HCT116 (cell line): ENCODE measurements at regions not wholly inside any gene's neighbourhood (a gene's known extent, or its start where the extent isn't known, plus 50 kb on each side); places are given as distances from the start of the nearest gene placed in this dataset.
A peak's percentile ranks its signal among the peaks of the same experiment; 100 is the strongest.

ENCODE experiments used
- ATAC-seq: fragments of 200-7000 bp; cut with Tn5 transposase; 2 replicates; pipeline ENCODE4 v1.9.1; 2020; ENCODE audit warnings: mild to moderate bottlenecking, moderate library complexity
- BruUV-seq: library from RNA; stranded (reverse); fragments of 400-500 nt; replicated peaks from 2 replicates; lab custom pipeline; 2021; lab: Mats Ljungman, UMichigan
- CTCF ChIA-PET: fragments of 300-600 bp; sonication (Branson Sonifier 250); formaldehyde crosslinking; loops from one replicate; lab custom pipeline; 2021; ENCODE audit warnings: antibody characterized with exemption; lab: Charles Lee
- POLR2A ChIA-PET: fragments of 300-600, 350-600 bp; sonication (Branson Sonifier 250); formaldehyde crosslinking; loops from one replicate; lab custom pipeline; 2021; ENCODE audit warnings: antibody characterized with exemption; lab: Charles Lee
- RAD21 ChIA-PET, 2 experiments: fragments of 300-600 bp; sonication (Branson Sonifier 250); formaldehyde crosslinking; loops; one replicate each; lab custom pipeline; 2023; ENCODE audit warnings: low total read pairs in 2 of 2; ENCODE audit not compliant: uncharacterized antibody in 2 of 2, unreplicated experiment in 2 of 2, low non-redundant PET in 1 of 2; lab: Charles Lee
- DNase-seq: peaks from one replicate; pipeline ENCODE4 v3.0.0-alpha.2; 2010; ENCODE audit warnings: low read depth, low spot score
- H2AFZ ChIP-seq: fragments of 200-600 bp; shearing (Covaris generic), sonication (generic); 2 replicates; pipeline ENCODE4 v1.6.1; 2017; ENCODE audit warnings: low read depth, mixed run types, mixed read lengths, antibody characterized with exemption, low read length; ENCODE audit not compliant: poor library complexity, severe bottlenecking
- H3K27ac ChIP-seq: 2 replicates; pipeline ENCODE4 v1.5.1; 2012; ENCODE audit warnings: low read depth, low read length
- H3K27me3 ChIP-seq: fragments of 200-600 bp; sonication (generic); 2 replicates; pipeline ENCODE4 v1.6.1; 2016; ENCODE audit warnings: mixed run types, low read length, mixed read lengths; ENCODE audit not compliant: insufficient read depth
- H3K36me3 ChIP-seq, 2 experiments: fragments of 200-500 bp in 1 of 2; fragments of 200-600 bp in 1 of 2; sonication (Bioruptor generic) in 1 of 2; sonication (generic) in 1 of 2; 2 replicates each; pipeline versions ENCODE4 v1.5.1 to v1.6.1; 2014 to 2016; ENCODE audit warnings: low read length in 2 of 2, inconsistent platforms in 1 of 2, mixed read lengths in 1 of 2, mixed run types in 1 of 2; ENCODE audit not compliant: insufficient read depth in 2 of 2, control insufficient read depth in 1 of 2
- H3K4me1 ChIP-seq, 2 experiments: fragments of 200-600 bp in 1 of 2; sonication (generic) in 1 of 2; 2 replicates each; pipeline versions ENCODE4 v1.5.1 to v1.6.1; 2012 to 2017; ENCODE audit warnings: low read length in 2 of 2, inconsistent platforms in 1 of 2, mild to moderate bottlenecking in 1 of 2, mixed read lengths in 1 of 2, mixed run types in 1 of 2, moderate library complexity in 1 of 2; ENCODE audit not compliant: insufficient read depth in 2 of 2, control insufficient read depth in 1 of 2
- H3K4me2 ChIP-seq: fragments of 200-600 bp; sonication (generic); 2 replicates; pipeline ENCODE4 v1.6.1; 2017; ENCODE audit warnings: mixed run types, low read length, mixed read lengths
- H3K4me3 ChIP-seq, 2 experiments: fragments of 200-600 bp in 1 of 2; sonication (generic) in 1 of 2; replicated peaks in 1 of 2; 2 replicates each; pipeline ENCODE4 v1.5.1; 2011 to 2016; ENCODE audit warnings: low read length in 2 of 2, control low read depth in 1 of 2, low read depth in 1 of 2, mild to moderate bottlenecking in 1 of 2, mixed read lengths in 1 of 2, mixed run types in 1 of 2
- H3K79me2 ChIP-seq: fragments of 200-600 bp; sonication (generic); 2 replicates; pipeline ENCODE4 v1.6.1; 2017; ENCODE audit warnings: mild to moderate bottlenecking, mixed run types, low read length, moderate library complexity, mixed read lengths; ENCODE audit not compliant: insufficient read depth
- H3K9ac ChIP-seq: fragments of 200-600 bp; sonication (generic); 2 replicates; pipeline ENCODE4 v1.6.1; 2016; ENCODE audit warnings: low read length, mixed read lengths
- H3K9me2 ChIP-seq: fragments of 200-600 bp; sonication (generic), shearing (Covaris generic); 2 replicates; pipeline ENCODE4 v1.6.1; 2017; ENCODE audit warnings: mixed run types, mild to moderate bottlenecking, moderate library complexity; ENCODE audit not compliant: insufficient read depth
- H3K9me3 ChIP-seq, 2 experiments: fragments of 200-500 bp in 1 of 2; fragments of 200-600 bp in 1 of 2; sonication (Bioruptor generic) in 1 of 2; sonication (generic) in 1 of 2; 2 replicates each; pipeline ENCODE4 v1.6.1; 2014 to 2017; ENCODE audit warnings: low read length in 2 of 2, mixed read lengths in 2 of 2, inconsistent platforms in 1 of 2, low read depth in 1 of 2, mild to moderate bottlenecking in 1 of 2, mixed run types in 1 of 2, moderate library complexity in 1 of 2; ENCODE audit not compliant: control insufficient read depth in 1 of 2, insufficient read depth in 1 of 2
- H4K20me1 ChIP-seq: fragments of 200-600 bp; sonication (generic), shearing (Covaris generic); 2 replicates; pipeline ENCODE4 v1.6.1; 2017; ENCODE audit warnings: mixed run types, mild to moderate bottlenecking, moderate library complexity; ENCODE audit not compliant: insufficient read depth
- ATF3 ChIP-seq: IDR thresholded peaks from 2 replicates; pipeline ENCODE4 v1.6.1; 2012
- CBX3 ChIP-seq: IDR thresholded peaks from 2 replicates; pipeline ENCODE4 v1.6.1; 2012; ENCODE audit warnings: low read depth
- EGR1 ChIP-seq: IDR thresholded peaks from 2 replicates; pipeline ENCODE4 v1.6.1; 2012; ENCODE audit warnings: low read depth
- JUND ChIP-seq: IDR thresholded peaks from 2 replicates; pipeline ENCODE4 v1.6.1; 2012
- POLR2A ChIP-seq: IDR thresholded peaks from 2 replicates; pipeline ENCODE4 v1.7.0; 2011; ENCODE audit warnings: borderline replicate concordance; ENCODE audit not compliant: insufficient read depth, insufficient read length; ENCODE audit errors: extremely low read depth
- RAD21 ChIP-seq: IDR thresholded peaks from 2 replicates; pipeline ENCODE4 v1.6.1; 2012; ENCODE audit warnings: low read depth, mild to moderate bottlenecking
- REST ChIP-seq: IDR thresholded peaks from 2 replicates; pipeline ENCODE4 v1.6.1; 2012; ENCODE audit warnings: low read depth
- SIN3A ChIP-seq: IDR thresholded peaks from 2 replicates; pipeline ENCODE4 v1.6.1; 2012; ENCODE audit warnings: low read depth
- TCF7L2 ChIP-seq: IDR thresholded peaks from 2 replicates; pipeline ENCODE4 v1.7.0; 2011; ENCODE audit warnings: borderline replicate concordance, inconsistent platforms; ENCODE audit not compliant: insufficient read depth, insufficient read length; ENCODE audit errors: extremely low read depth
- YY1 ChIP-seq: IDR thresholded peaks from 2 replicates; pipeline ENCODE4 v1.6.1; 2011; ENCODE audit warnings: low read length, low read depth, moderate library complexity, mild to moderate bottlenecking; ENCODE audit not compliant: insufficient replicate concordance; ENCODE audit errors: extremely low read depth
- ZBTB33 ChIP-seq: IDR thresholded peaks from 2 replicates; pipeline ENCODE4 v1.6.1; 2011; ENCODE audit warnings: mild to moderate bottlenecking, low read length, moderate library complexity; ENCODE audit not compliant: insufficient replicate concordance; ENCODE audit errors: extremely low read depth
- ZFX ChIP-seq: fragments of 450-650 bp; IDR thresholded peaks from 2 replicates; pipeline ENCODE4 v1.6.1; 2017
- ZNF274 ChIP-seq: fragments of 200-500 bp; sonication (Bioruptor generic); IDR thresholded peaks from 2 replicates; pipeline ENCODE4 v1.6.1; 2014; ENCODE audit warnings: mild to moderate bottlenecking, low read depth, low read length, inconsistent platforms
- intact Hi-C: fragments of 100-400 bp; cut with micrococcal nuclease; formaldehyde crosslinking; loops from 2 replicates; pipeline ENCODE4 v1.10.0; 2022

DNA sequence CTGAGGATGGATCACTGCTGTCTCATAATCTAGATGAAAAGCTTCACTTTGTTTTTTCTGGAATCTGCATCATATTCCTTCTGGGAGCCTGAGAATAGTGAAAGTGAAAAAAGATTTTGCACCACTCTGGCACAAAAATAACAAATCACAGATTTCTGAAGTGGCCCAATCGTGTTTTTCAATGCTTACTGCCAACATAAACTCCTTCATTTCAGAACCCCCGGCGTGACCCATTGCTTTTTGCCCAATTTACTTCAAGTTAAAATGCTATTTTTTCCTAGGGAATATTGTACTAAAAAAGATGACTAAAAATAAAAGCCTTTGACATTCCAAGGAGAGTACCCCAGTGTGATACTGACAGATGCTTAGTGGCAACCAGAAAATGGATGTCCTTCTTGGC, 53.7 kb upstream of the ANK3 start:
- POLR2A ChIA-PET = no interaction called here
- H3K4me3 ChIP-seq = no peak overlapping the region
- RAD21 ChIA-PET = no interaction called here
- TF ChIP-seq EGR1 (no peak), SIN3A (no peak), ZFX (no peak), ZNF274 (no peak), CBX3 (no peak), ATF3 (no peak), ZBTB33 (no peak)
- TF ChIP-seq, all 23 proteins: peak for 0
- Histone ChIP-seq H3K9ac (no peak overlapping the region), H4K20me1 (no peaks in the 10 kb centered on the region), H3K79me2 (no peaks in the 10 kb centered on the region), H3K27me3 (no peaks in the 10 kb centered on the region), H3K4me2 (no peak overlapping the region), H3K9me2 (no peaks in the 10 kb centered on the region), H3K27ac (no peak overlapping the region), H2AFZ (no peak overlapping the region), H3K36me3 (no peaks in the 10 kb centered on the region), H3K4me1 (no peaks in the 10 kb centered on the region; a peak in 1 of 4 replicates), H3K9me3 (no peaks in the 10 kb centered on the region)
- ATAC-seq = no peak
- no TSS peak for BruUV-seq
- intact Hi-C loops = loop anchor here (10.0 kb wide), 1 partner anchor 841 kb away; no protein-coding TSS in a partner anchor
- CTCF ChIA-PET = interaction anchor here (0.9 to 4.9 kb wide), 3 partner anchors 192 to 325 kb away, joined by 3 to 33 read pairs (median 11); no protein-coding TSS in a partner anchor
- no peak for DNase-seq

GRCh38 chr10:60441515-60441914, 51.8 kb upstream of the ANK3 start:
- H3K27me3 ChIP-seq = no peaks in the 10 kb centered on the region
- H3K79me2 ChIP-seq = no peaks in the 10 kb centered on the region
- no peaks in the 10 kb centered on the region for H4K20me1 ChIP-seq
- DNase-seq = peak; percentile 6
- no peak overlapping the region for H3K9ac ChIP-seq
- ChIA-PET POLR2A (no interaction called here), RAD21 (no interaction called here), CTCF (interaction anchor here (0.6 to 1.7 kb wide), 15 partner anchors 10 to 345 kb away, joined by 3 to 12 read pairs (median 4); no protein-coding TSS in a partner anchor)
- no peak overlapping the region for H3K4me3 ChIP-seq
- H3K9me2 ChIP-seq = no peaks in the 10 kb centered on the region
- H3K27ac ChIP-seq = no peak overlapping the region
- H2AFZ ChIP-seq = no peak overlapping the region
- no peaks in the 10 kb centered on the region for H3K9me3 ChIP-seq
- no peak for ATAC-seq
- BruUV-seq = no TSS peak
- intact Hi-C loops = loop anchor here (10.0 kb wide), 1 partner anchor 843 kb away; no protein-coding TSS in a partner anchor
- no peaks in the 10 kb centered on the region; a peak in 1 of 4 replicates for H3K4me1 ChIP-seq
- H3K36me3 ChIP-seq = no peaks in the 10 kb centered on the region
- no peak overlapping the region for H3K4me2 ChIP-seq
- TF ChIP-seq JUND (no peak), REST (no peak), ZNF274 (no peak), RAD21 (peak; percentile 37; the same call in 1 of the 2 replicates), POLR2A (no peak), ATF3 (no peak), YY1 (no peak), TCF7L2 (no peak)
